Panc1 (cell line): ENCODE measurements at regions not wholly inside any gene's neighbourhood (a gene's known extent, or its start where the extent isn't known, plus 50 kb on each side); places are given as distances from the start of the nearest gene placed in this dataset.

Experiments used
- ATAC-seq: fragments of 200-7000 bp; cut with Tn5 transposase; 2 replicates; pipeline ENCODE4 v1.9.1; 2020; ENCODE audit warnings: mild to moderate bottlenecking, moderate library complexity
- BruUV-seq: library from RNA; stranded (reverse); fragments of 400-500 nt; replicated peaks from 2 replicates; lab custom pipeline; 2021; lab: Mats Ljungman, UMichigan
- CTCF ChIA-PET: fragments of 300-600 bp; sonication (Branson Sonifier 250); formaldehyde crosslinking; loops from one replicate; lab custom pipeline; 2022; ENCODE audit warnings: antibody characterized with exemption; lab: Charles Lee
- POLR2A ChIA-PET: fragments of 300-600 bp; sonication (Branson Sonifier 250); formaldehyde crosslinking; loops from one replicate; lab custom pipeline; 2022; ENCODE audit warnings: antibody characterized with exemption; lab: Charles Lee
- DNase-seq: peaks from one replicate; pipeline ENCODE4 v3.0.0-alpha.2; 2010; ENCODE audit warnings: low read depth, low spot score
- H3K27ac ChIP-seq: 2 replicates; pipeline ENCODE4 v1.5.1; 2011; ENCODE audit warnings: mild to moderate bottlenecking, low read length, inconsistent platforms
- H3K27me3 ChIP-seq: fragments of 200-500 bp; sonication (Bioruptor generic); 2 replicates; pipeline ENCODE4 v1.6.0; 2014; ENCODE audit warnings: low read length, inconsistent platforms; ENCODE audit not compliant: control insufficient read depth, insufficient read depth
- H3K36me3 ChIP-seq: fragments of 200-500 bp; sonication (Bioruptor generic); 2 replicates; pipeline ENCODE4 v1.5.1; 2014; ENCODE audit warnings: inconsistent platforms, mild to moderate bottlenecking, low read length, moderate library complexity; ENCODE audit not compliant: control insufficient read depth, insufficient read depth
- H3K4me1 ChIP-seq: 2 replicates; pipeline ENCODE4 v1.5.1; 2011; ENCODE audit warnings: inconsistent platforms, mild to moderate bottlenecking, low read length, moderate library complexity; ENCODE audit not compliant: control insufficient read depth, insufficient read depth
- H3K4me3 ChIP-seq, 2 experiments: 2 replicates each; pipeline ENCODE4 v1.5.1; 2011 to 2012; ENCODE audit warnings: low read depth in 2 of 2, low read length in 2 of 2, mild to moderate bottlenecking in 2 of 2, inconsistent platforms in 1 of 2, moderate library complexity in 1 of 2
- H3K9me3 ChIP-seq: fragments of 200-500 bp; sonication (Bioruptor generic); 2 replicates; pipeline ENCODE4 v1.5.1; 2014; ENCODE audit warnings: low read depth, mild to moderate bottlenecking, inconsistent platforms, low read length, moderate library complexity; ENCODE audit not compliant: control insufficient read depth, insufficient read depth
- POLR2AphosphoS5 ChIP-seq: IDR thresholded peaks from 2 replicates; pipeline ENCODE4 v1.6.1; 2012; ENCODE audit warnings: mild to moderate bottlenecking, low read depth, low read length, moderate library complexity
- SIN3A ChIP-seq: IDR thresholded peaks from 2 replicates; pipeline ENCODE4 v1.6.1; 2012; ENCODE audit warnings: low read depth, mild to moderate bottlenecking, low read length, moderate library complexity, borderline replicate concordance; ENCODE audit not compliant: insufficient read depth
- TCF7L2 ChIP-seq: IDR thresholded peaks from 2 replicates; pipeline ENCODE4 v1.6.1; 2011; ENCODE audit warnings: mild to moderate bottlenecking, low read depth, low read length, inconsistent platforms
- in situ Hi-C: cut with HindIII; loops from 2 replicates; pipeline ENCODE4 v1.10.0; 2016; ENCODE audit warnings: low sequenced_read_pairs, low pct_unique_long_range_greater_than_20kb
- intact Hi-C: fragments of 100-400 bp; cut with micrococcal nuclease; formaldehyde crosslinking; loops from one replicate; pipeline ENCODE4 v1.10.0; 2022; ENCODE audit not compliant: unreplicated experiment
- TF ChIP-seq, protein P1 (sequence below): fragments of 450-650 bp; IDR thresholded peaks from 2 replicates; pipeline ENCODE4 v1.5.1; 2017; ENCODE audit warnings: mild to moderate bottlenecking
- TF ChIP-seq, protein P2 (sequence below), 2 experiments: IDR thresholded peaks; 2 replicates each; pipeline ENCODE4 v1.6.1; 2011 to 2012; ENCODE audit warnings: low read depth in 2 of 2, control low read depth in 1 of 2, low read length in 1 of 2, mild to moderate bottlenecking in 1 of 2, moderate library complexity in 1 of 2; ENCODE audit not compliant: insufficient read depth in 1 of 2

DNA sequence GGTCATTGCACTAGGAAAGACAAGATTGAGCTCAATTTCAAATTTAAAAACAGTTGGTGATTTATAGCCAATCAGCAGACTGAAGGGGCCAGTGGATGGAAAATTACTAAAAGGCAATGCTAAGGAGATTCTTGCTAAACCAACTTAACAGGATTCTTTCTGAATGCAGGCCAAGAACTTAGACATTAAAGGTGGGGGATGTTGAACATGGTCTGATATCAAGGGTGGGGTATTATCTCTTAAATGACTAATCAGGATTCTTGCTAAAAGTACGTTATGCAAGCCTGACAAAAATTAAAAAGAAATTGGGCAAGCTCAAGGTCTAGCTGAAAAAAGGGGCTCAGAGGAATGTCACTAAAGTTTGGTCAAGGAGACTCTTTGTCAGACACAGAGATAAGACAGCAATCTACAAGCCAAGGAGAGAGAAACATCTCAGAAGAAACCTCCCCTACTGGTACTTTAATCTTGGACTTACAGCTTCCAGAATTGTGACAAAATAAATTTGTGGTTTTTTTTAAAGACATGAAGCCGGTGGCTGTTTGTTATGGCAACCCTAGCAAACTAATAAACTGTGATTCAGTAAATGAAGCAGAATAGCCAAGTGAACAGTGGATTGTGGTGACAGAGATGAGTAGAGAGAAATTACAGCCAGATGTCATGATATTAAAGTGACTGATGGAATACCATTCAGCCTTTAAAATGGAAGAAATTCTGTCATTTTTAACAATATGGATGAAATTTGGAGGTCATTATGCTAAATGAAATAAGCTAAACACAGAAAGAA lies 120.3 kb upstream of the KLHL4 start:
- no peak for ATAC-seq

DNA sequence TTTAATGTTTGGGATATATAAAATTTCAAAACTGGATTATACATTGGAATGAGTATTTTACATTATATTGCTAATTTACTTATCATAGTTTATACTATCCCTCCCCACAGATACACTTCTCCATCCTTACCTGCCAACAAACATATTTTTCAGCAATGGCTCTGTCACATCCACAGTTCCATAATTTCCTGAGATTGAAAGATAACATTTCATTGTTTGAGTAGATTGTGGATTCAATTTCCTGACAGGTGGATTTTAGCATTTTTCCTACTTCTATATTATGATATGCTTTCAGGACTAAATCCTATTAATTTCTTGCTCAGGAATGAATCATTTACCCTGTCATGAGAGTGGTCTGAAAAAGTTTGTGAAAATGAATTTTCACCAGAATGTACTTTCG lies 115.3 kb upstream of the KLHL4 start:
- Histone ChIP-seq H3K9me3 (no peaks in the 10 kb centered on the region), H3K27ac (no peak overlapping the region), H3K4me3 (no peak overlapping the region), H3K36me3 (no peaks in the 10 kb centered on the region), H3K27me3 (no peaks in the 10 kb centered on the region), H3K4me1 (no peaks in the 10 kb centered on the region)
- TF ChIP-seq, protein P1, sequence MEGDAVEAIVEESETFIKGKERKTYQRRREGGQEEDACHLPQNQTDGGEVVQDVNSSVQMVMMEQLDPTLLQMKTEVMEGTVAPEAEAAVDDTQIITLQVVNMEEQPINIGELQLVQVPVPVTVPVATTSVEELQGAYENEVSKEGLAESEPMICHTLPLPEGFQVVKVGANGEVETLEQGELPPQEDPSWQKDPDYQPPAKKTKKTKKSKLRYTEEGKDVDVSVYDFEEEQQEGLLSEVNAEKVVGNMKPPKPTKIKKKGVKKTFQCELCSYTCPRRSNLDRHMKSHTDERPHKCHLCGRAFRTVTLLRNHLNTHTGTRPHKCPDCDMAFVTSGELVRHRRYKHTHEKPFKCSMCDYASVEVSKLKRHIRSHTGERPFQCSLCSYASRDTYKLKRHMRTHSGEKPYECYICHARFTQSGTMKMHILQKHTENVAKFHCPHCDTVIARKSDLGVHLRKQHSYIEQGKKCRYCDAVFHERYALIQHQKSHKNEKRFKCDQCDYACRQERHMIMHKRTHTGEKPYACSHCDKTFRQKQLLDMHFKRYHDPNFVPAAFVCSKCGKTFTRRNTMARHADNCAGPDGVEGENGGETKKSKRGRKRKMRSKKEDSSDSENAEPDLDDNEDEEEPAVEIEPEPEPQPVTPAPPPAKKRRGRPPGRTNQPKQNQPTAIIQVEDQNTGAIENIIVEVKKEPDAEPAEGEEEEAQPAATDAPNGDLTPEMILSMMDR: no peak
- no peak for TF ChIP-seq POLR2AphosphoS5
- TF ChIP-seq, protein P2, sequence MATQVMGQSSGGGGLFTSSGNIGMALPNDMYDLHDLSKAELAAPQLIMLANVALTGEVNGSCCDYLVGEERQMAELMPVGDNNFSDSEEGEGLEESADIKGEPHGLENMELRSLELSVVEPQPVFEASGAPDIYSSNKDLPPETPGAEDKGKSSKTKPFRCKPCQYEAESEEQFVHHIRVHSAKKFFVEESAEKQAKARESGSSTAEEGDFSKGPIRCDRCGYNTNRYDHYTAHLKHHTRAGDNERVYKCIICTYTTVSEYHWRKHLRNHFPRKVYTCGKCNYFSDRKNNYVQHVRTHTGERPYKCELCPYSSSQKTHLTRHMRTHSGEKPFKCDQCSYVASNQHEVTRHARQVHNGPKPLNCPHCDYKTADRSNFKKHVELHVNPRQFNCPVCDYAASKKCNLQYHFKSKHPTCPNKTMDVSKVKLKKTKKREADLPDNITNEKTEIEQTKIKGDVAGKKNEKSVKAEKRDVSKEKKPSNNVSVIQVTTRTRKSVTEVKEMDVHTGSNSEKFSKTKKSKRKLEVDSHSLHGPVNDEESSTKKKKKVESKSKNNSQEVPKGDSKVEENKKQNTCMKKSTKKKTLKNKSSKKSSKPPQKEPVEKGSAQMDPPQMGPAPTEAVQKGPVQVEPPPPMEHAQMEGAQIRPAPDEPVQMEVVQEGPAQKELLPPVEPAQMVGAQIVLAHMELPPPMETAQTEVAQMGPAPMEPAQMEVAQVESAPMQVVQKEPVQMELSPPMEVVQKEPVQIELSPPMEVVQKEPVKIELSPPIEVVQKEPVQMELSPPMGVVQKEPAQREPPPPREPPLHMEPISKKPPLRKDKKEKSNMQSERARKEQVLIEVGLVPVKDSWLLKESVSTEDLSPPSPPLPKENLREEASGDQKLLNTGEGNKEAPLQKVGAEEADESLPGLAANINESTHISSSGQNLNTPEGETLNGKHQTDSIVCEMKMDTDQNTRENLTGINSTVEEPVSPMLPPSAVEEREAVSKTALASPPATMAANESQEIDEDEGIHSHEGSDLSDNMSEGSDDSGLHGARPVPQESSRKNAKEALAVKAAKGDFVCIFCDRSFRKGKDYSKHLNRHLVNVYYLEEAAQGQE (IDR thresholded peaks at IDR 0.05; ENCODE audit: insufficient read depth in 1 of 2, low read depth in 2 of 2, low read length in 1 of 2): no peak
- no peak for TF ChIP-seq SIN3A
- no peak for TF ChIP-seq TCF7L2
- no peak for DNase-seq
- intact Hi-C loops (no loop called here), in situ Hi-C loops (no loop called here)
- ATAC-seq: no peak
- CTCF ChIA-PET: no interaction called here
- BruUV-seq: no TSS peak
- POLR2A ChIA-PET: no interaction called here

More for the DNA sequence above, 120.3 kb upstream of the KLHL4 start:
- no TSS peak for BruUV-seq
- CTCF ChIA-PET: no interaction called here
- TF ChIP-seq, protein P2 (IDR thresholded peaks at IDR 0.05; ENCODE audit: insufficient read depth in 1 of 2, low read depth in 2 of 2, low read length in 1 of 2): no peak
- TF ChIP-seq SIN3A: no peak
- no peak for TF ChIP-seq TCF7L2
- TF ChIP-seq, protein P1: no peak
- TF ChIP-seq POLR2AphosphoS5: no peak
- POLR2A ChIA-PET: no interaction called here
- H3K9me3 ChIP-seq: no peaks in the 10 kb centered on the region
- no peak overlapping the region for H3K4me3 ChIP-seq
- no peaks in the 10 kb centered on the region for H3K27me3 ChIP-seq
- H3K36me3 ChIP-seq: no peaks in the 10 kb centered on the region
- DNase-seq: no peak
- intact Hi-C loops (no loop called here), in situ Hi-C loops (no loop called here)
- H3K27ac ChIP-seq: no peak overlapping the region
- H3K4me1 ChIP-seq: no peaks in the 10 kb centered on the region
